Neuronal stem cell (in vitro differentiated cells): ENCODE measurements at regions not wholly inside any gene's neighbourhood (a gene's known extent, or its start where the extent isn't known, plus 50 kb on each side); places are given as distances from the start of the nearest gene placed in this dataset.

Source experiments
- DNase-seq: peaks from one replicate; pipeline ENCODE4 v3.0.0-alpha.2; 2013; ENCODE audit warnings: low spot score
- H2AFZ ChIP-seq: one replicate; pipeline ENCODE4 v1.6.1; 2013; ENCODE audit warnings: mild to moderate bottlenecking, low read length, inconsistent platforms
- H2AK5ac ChIP-seq: 2 replicates; pipeline ENCODE4 v1.6.1; 2013; ENCODE audit warnings: low read depth, mild to moderate bottlenecking, inconsistent platforms, low read length, moderate library complexity, mixed read lengths
- H2BK120ac ChIP-seq: 2 replicates; pipeline ENCODE4 v1.6.1; 2013; ENCODE audit warnings: low read depth, mild to moderate bottlenecking, inconsistent platforms, low read length, moderate library complexity, mixed read lengths
- H2BK12ac ChIP-seq: one replicate; pipeline ENCODE4 v1.6.1; 2013; ENCODE audit warnings: low read length, inconsistent platforms
- H2BK15ac ChIP-seq: 2 replicates; pipeline ENCODE4 v1.6.1; 2013; ENCODE audit warnings: mild to moderate bottlenecking, low read length, inconsistent platforms, mixed read lengths
- H2BK5ac ChIP-seq: one replicate; pipeline ENCODE4 v1.6.1; 2013; ENCODE audit warnings: inconsistent platforms, mild to moderate bottlenecking, low read length, moderate library complexity
- H3K14ac ChIP-seq: one replicate; pipeline ENCODE4 v1.6.1; 2013; ENCODE audit warnings: low read length, inconsistent platforms
- H3K18ac ChIP-seq: 2 replicates; pipeline ENCODE4 v1.6.1; 2013; ENCODE audit warnings: low read length, inconsistent platforms
- H3K23ac ChIP-seq: 2 replicates; pipeline ENCODE4 v1.6.1; 2013; ENCODE audit warnings: low read depth, mild to moderate bottlenecking, mixed read lengths, low read length, inconsistent platforms; ENCODE audit not compliant: poor library complexity
- H3K27ac ChIP-seq: replicated peaks from 3 replicates; pipeline ENCODE4 v1.5.1; 2013; ENCODE audit warnings: low read length, inconsistent platforms
- H3K27me3 ChIP-seq, 3 experiments: 2 replicates each; pipeline ENCODE4 v1.6.1; 2013; ENCODE audit warnings: low read length in 3 of 3, mild to moderate bottlenecking in 2 of 3, inconsistent platforms in 1 of 3, low read depth in 1 of 3, mixed read lengths in 1 of 3, moderate library complexity in 1 of 3; ENCODE audit not compliant: control insufficient read depth in 3 of 3, insufficient read depth in 3 of 3
- H3K36me3 ChIP-seq, 2 donors: replicated peaks in 1 of 2; 2 replicates each; pipeline ENCODE4 v1.6.1; 2013; ENCODE audit warnings: low read length in 2 of 2; ENCODE audit not compliant: control insufficient read depth in 2 of 2, insufficient read depth in 2 of 2
- H3K4ac ChIP-seq: 2 replicates; pipeline ENCODE4 v1.6.1; 2013; ENCODE audit warnings: inconsistent platforms, mild to moderate bottlenecking, low read length, moderate library complexity
- H3K4me1 ChIP-seq, 2 donors: 1 replicate in 1 of 2; 2 replicates in 1 of 2; pipeline ENCODE4 v1.6.1; 2013; ENCODE audit warnings: low read length in 2 of 2, low read depth in 1 of 2; ENCODE audit not compliant: control insufficient read depth in 2 of 2, insufficient read depth in 1 of 2
- H3K4me2 ChIP-seq: one replicate; pipeline ENCODE4 v1.6.1; 2013; ENCODE audit warnings: mild to moderate bottlenecking, low read length, inconsistent platforms; ENCODE audit not compliant: insufficient read depth, poor library complexity, severe bottlenecking
- H3K4me3 ChIP-seq, 2 donors: 2 replicates each; pipeline ENCODE4 v1.5.1; 2013; ENCODE audit warnings: low read length in 2 of 2, mild to moderate bottlenecking in 2 of 2, inconsistent platforms in 1 of 2, moderate library complexity in 1 of 2
- H3K79me1 ChIP-seq: one replicate; pipeline ENCODE4 v1.6.1; 2013; ENCODE audit warnings: low read depth, mild to moderate bottlenecking, inconsistent platforms, low read length, moderate library complexity
- H3K9ac ChIP-seq: one replicate; pipeline ENCODE4 v1.6.1; 2013; ENCODE audit warnings: mild to moderate bottlenecking, low read depth, low read length, inconsistent platforms; ENCODE audit not compliant: poor library complexity
- H3K9me3 ChIP-seq, 2 donors: replicated peaks in 1 of 2; 2 replicates each; pipeline versions ENCODE3 to v1.6.1; 2013; ENCODE audit warnings: low read length in 2 of 2, mild to moderate bottlenecking in 2 of 2, inconsistent platforms in 1 of 2, low read depth in 1 of 2, mixed read lengths in 1 of 2, moderate library complexity in 1 of 2; ENCODE audit not compliant: control insufficient read depth in 2 of 2, insufficient read depth in 1 of 2
- H4K8ac ChIP-seq: one replicate; pipeline ENCODE4 v1.6.1; 2013; ENCODE audit warnings: low read depth, mild to moderate bottlenecking, inconsistent platforms, low read length, moderate library complexity
- H4K91ac ChIP-seq: one replicate; pipeline ENCODE4 v1.6.1; 2013; ENCODE audit warnings: low read length, low read depth, mild to moderate bottlenecking, inconsistent platforms; ENCODE audit not compliant: poor library complexity
- WGBS, 2 donors: extraction: QIAGEN DNeasy Blood & Tissue Kit; methylation state at CpG; one replicate each; pipeline ENCODE4 v1.1.7; 2013; ENCODE audit warnings: missing lambda C conversion rate in 2 of 2, mixed read lengths in 1 of 2; ENCODE audit not compliant: insufficient read length in 2 of 2, insufficient replicate concordance in 1 of 2; ENCODE audit errors: extremely low coverage in 2 of 2; 5-methylcytosine and 5-hydroxymethylcytosine counted together

DNA sequence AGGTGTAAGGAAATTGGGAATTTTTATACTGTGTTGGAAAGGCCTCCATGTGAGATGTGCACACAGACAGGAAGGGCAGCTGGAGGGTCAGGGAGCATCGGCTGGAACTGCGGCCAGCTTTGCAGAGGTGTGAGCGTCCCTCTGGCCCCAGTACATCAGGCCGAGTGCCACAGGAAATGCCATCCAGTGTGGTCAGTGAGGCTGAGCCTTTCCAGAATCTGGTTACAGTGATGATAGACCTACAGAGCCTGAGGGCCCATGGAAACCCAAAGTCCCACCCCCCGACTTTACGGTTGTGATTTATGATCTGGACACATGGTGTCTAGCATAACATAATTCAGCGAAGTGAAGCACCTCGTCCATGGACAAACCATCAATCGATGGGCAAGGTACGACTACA, 137.3 kb upstream of the PDE10A start:
- WGBS, 2 donors = no CpG with 5 or more reads among the region's 10 CpGs
- H2BK120ac ChIP-seq = no peak overlapping the region
- H2BK5ac ChIP-seq = no peak overlapping the region
- no peak overlapping the region for H3K23ac ChIP-seq
- peaks cover 0 to 2% of the 10 kb centered on the region in 2 donors for H3K9me3 ChIP-seq
- H2AK5ac ChIP-seq = no peak overlapping the region
- no peak overlapping the region for H2BK12ac ChIP-seq
- H3K4me3 ChIP-seq = no peak overlapping the region
- H3K4me1 ChIP-seq = peaks cover 0 to 8% of the 10 kb centered on the region in 2 donors
- H2BK15ac ChIP-seq = no peak overlapping the region
- H4K91ac ChIP-seq = no peak overlapping the region
- H3K18ac ChIP-seq = no peak overlapping the region
- no peak overlapping the region for H3K9ac ChIP-seq
- no peaks in the 10 kb centered on the region for H3K36me3 ChIP-seq
- no peak overlapping the region for H3K4ac ChIP-seq
- H3K4me2 ChIP-seq = no peak overlapping the region
- H3K14ac ChIP-seq = no peak overlapping the region
- DNase-seq = no peak
- no peak overlapping the region for H4K8ac ChIP-seq
- H2AFZ ChIP-seq = no peak overlapping the region
- no peak overlapping the region for H3K27ac ChIP-seq
- H3K79me1 ChIP-seq = no peaks in the 10 kb centered on the region
- H3K27me3 ChIP-seq = peaks cover 0 to 18% (median 0%) of the 10 kb centered on the region in 3 experiments

GRCh38 chr6:165799391-165800153, 136.5 kb upstream of the PDE10A start:
- no peak overlapping the region for H3K27ac ChIP-seq
- no peaks in the 10 kb centered on the region for H3K79me1 ChIP-seq
- DNase-seq = no peak

GRCh38 chr6:165798991-165799390, 135.9 kb upstream of the PDE10A start:
- Histone ChIP-seq H3K9ac (no peak overlapping the region), H4K91ac (no peak overlapping the region), H3K4ac (no peak overlapping the region), H3K4me3 (no peak overlapping the region), H3K36me3 (no peaks in the 10 kb centered on the region), H2BK120ac (no peak overlapping the region), H3K14ac (no peak overlapping the region), H3K23ac (no peak overlapping the region), H2BK5ac (no peak overlapping the region), H2AFZ (peak overlapping the region; percentile 45), H3K4me2 (no peak overlapping the region), H3K4me1 (peaks cover 0 to 8% of the 10 kb centered on the region in 2 donors), H3K27me3 (peaks cover 0 to 5% (median 0%) of the 10 kb centered on the region in 3 experiments), H4K8ac (no peak overlapping the region), H3K79me1 (no peaks in the 10 kb centered on the region), H2AK5ac (no peak overlapping the region), H3K18ac (no peak overlapping the region), H3K27ac (no peak overlapping the region), H2BK15ac (no peak overlapping the region), H2BK12ac (no peak overlapping the region), H3K9me3 (peaks cover 0 to 4% of the 10 kb centered on the region in 2 donors)
- DNase-seq = no peak
- WGBS, 2 donors = no CpG with 5 or more reads among the region's 4 CpGs

More at GRCh38 chr6:165799391-165800153, 136.5 kb upstream of the PDE10A start:
- no peak overlapping the region for H2AK5ac ChIP-seq
- H2BK15ac ChIP-seq = no peak overlapping the region
- WGBS, 2 donors = no CpG with 5 or more reads among the region's 8 CpGs
- no peaks in the 10 kb centered on the region for H3K36me3 ChIP-seq
- no peak overlapping the region for H4K91ac ChIP-seq
- H2BK120ac ChIP-seq = no peak overlapping the region
- no peak overlapping the region for H3K9ac ChIP-seq
- H3K27me3 ChIP-seq = peaks cover 0 to 10% (median 0%) of the 10 kb centered on the region in 3 experiments
- peaks cover 0 to 2% of the 10 kb centered on the region in 2 donors for H3K9me3 ChIP-seq
- H4K8ac ChIP-seq = no peak overlapping the region
- no peak overlapping the region for H3K4ac ChIP-seq
- no peak overlapping the region for H3K14ac ChIP-seq
- no peak overlapping the region for H2BK12ac ChIP-seq
- H2AFZ ChIP-seq = peak overlapping the region; percentile 45
- H3K4me3 ChIP-seq = no peak overlapping the region
- H3K4me1 ChIP-seq = peaks cover 0 to 8% of the 10 kb centered on the region in 2 donors
- H3K18ac ChIP-seq = no peak overlapping the region
- H2BK5ac ChIP-seq = no peak overlapping the region
- no peak overlapping the region for H3K4me2 ChIP-seq
- no peak overlapping the region for H3K23ac ChIP-seq

- Histone ChIP-seq H3K9me3 (peaks cover 0 to 2% of the 10 kb centered on the region in 2 donors), H3K14ac (no peak overlapping the region), H3K36me3 (no peaks in the 10 kb centered on the region), H2AFZ (no peak overlapping the region), H3K27me3 (no peaks in the 10 kb centered on the region), H2BK120ac (no peak overlapping the region), H2BK15ac (no peak overlapping the region), H3K27ac (no peak overlapping the region), H3K4ac (no peak overlapping the region), H3K23ac (no peak overlapping the region), H3K4me2 (no peak overlapping the region), H3K79me1 (no peaks in the 10 kb centered on the region), H3K9ac (peak overlapping the region; percentile 33), H4K91ac (peak overlapping the region; percentile 26), H2AK5ac (no peak overlapping the region), H2BK12ac (no peak overlapping the region), H3K4me1 (no peaks in the 10 kb centered on the region), H2BK5ac (no peak overlapping the region), H3K18ac (no peak overlapping the region), H4K8ac (no peak overlapping the region), H3K4me3 (peak overlapping the region in 1 of 2 donors; percentile 27)
- 100% methylated on average over 4 to 6 of the region's 6 CpGs for WGBS, 2 donors
- no peak for DNase-seq
Observed at GRCh38 chr6:165794179-165794601, 131.1 kb upstream of the PDE10A start.
